ENCODE measurements at regions not wholly inside any gene's neighbourhood (a gene's known extent, or its start where the extent isn't known, plus 50 kb on each side); places are given as distances from the start of the nearest gene placed in this dataset.
"Not testable (repeated sequence)": the region's sequence is repeated elsewhere in the genome, so short reads cannot be mapped to it uniquely, and the experiment has no call there.

- no peaks in the 10 kb centered on the region for H3K36me3 Mint-ChIP-seq (ENCODE audit: low read depth)
- no peak for DNase-seq (ENCODE audit: low read depth, low spot score)
- no peaks in the 10 kb centered on the region for H3K9me3 Mint-ChIP-seq
- no peak overlapping the region for H3K27ac Mint-ChIP-seq (ENCODE audit: unreplicated experiment)
- no peaks in the 10 kb centered on the region for H3K27me3 Mint-ChIP-seq (ENCODE audit: low read depth)
- H3K4me3 Mint-ChIP-seq = no peak overlapping the region
- no peak for TF ChIP-seq CTCF (conservative IDR thresholded peaks at IDR 0.05)
- no peaks in the 10 kb centered on the region for H3K4me1 Mint-ChIP-seq
These were observed 50.7 kb upstream of the C12orf71 start for GRCh38 chr12:27133022-27133590.

- no peak overlapping the region for H3K4me3 Mint-ChIP-seq
These were observed 58.1 kb upstream of the C12orf71 start for GRCh38 chr12:27140478-27140969.

GRCh38 chr12:27142101-27142721 lies 59.8 kb upstream of the C12orf71 start:
- peak; percentile 62 for DNase-seq (ENCODE audit: low read depth, low spot score)
- H3K4me1 Mint-ChIP-seq = no peaks in the 10 kb centered on the region
- H3K36me3 Mint-ChIP-seq (ENCODE audit: low read depth) = no peaks in the 10 kb centered on the region
- H3K27ac Mint-ChIP-seq (ENCODE audit: unreplicated experiment) = no peak overlapping the region
- no peaks in the 10 kb centered on the region for H3K9me3 Mint-ChIP-seq
- no peak overlapping the region for H3K4me3 Mint-ChIP-seq
- H3K27me3 Mint-ChIP-seq (ENCODE audit: low read depth) = no peaks in the 10 kb centered on the region
- peak; percentile 99 for TF ChIP-seq CTCF (conservative IDR thresholded peaks at IDR 0.05)

More at GRCh38 chr12:27140478-27140969, 58.1 kb upstream of the C12orf71 start:
- no peaks in the 10 kb centered on the region for H3K36me3 Mint-ChIP-seq (ENCODE audit: low read depth)
- no peaks in the 10 kb centered on the region for H3K9me3 Mint-ChIP-seq
- H3K27me3 Mint-ChIP-seq (ENCODE audit: low read depth) = no peaks in the 10 kb centered on the region
- no peak for TF ChIP-seq CTCF (conservative IDR thresholded peaks at IDR 0.05)
- no peak overlapping the region for H3K27ac Mint-ChIP-seq (ENCODE audit: unreplicated experiment)
- DNase-seq (ENCODE audit: low read depth, low spot score) = no peak
- H3K4me1 Mint-ChIP-seq = no peaks in the 10 kb centered on the region

- TF ChIP-seq CTCF (conservative IDR thresholded peaks at IDR 0.05) = no peak
- H3K4me3 Mint-ChIP-seq = no peak overlapping the region
- H3K27me3 Mint-ChIP-seq (ENCODE audit: low read depth) = no peaks in the 10 kb centered on the region
- DNase-seq (ENCODE audit: low read depth, low spot score) = no peak
- H3K9me3 Mint-ChIP-seq = no peaks in the 10 kb centered on the region
- no peak overlapping the region for H3K27ac Mint-ChIP-seq (ENCODE audit: unreplicated experiment)
- H3K36me3 Mint-ChIP-seq (ENCODE audit: low read depth) = no peaks in the 10 kb centered on the region
- H3K4me1 Mint-ChIP-seq = no peaks in the 10 kb centered on the region
These were observed 61.1 kb upstream of the C12orf71 start for GRCh38 chr12:27143256-27144069.

- not testable (repeated sequence) for H3K36me3 Mint-ChIP-seq (ENCODE audit: low read depth); H3K4me3 Mint-ChIP-seq; H3K9me3 Mint-ChIP-seq; H3K27ac Mint-ChIP-seq (ENCODE audit: unreplicated experiment); H3K4me1 Mint-ChIP-seq; H3K27me3 Mint-ChIP-seq (ENCODE audit: low read depth); DNase-seq (ENCODE audit: low read depth, low spot score)
These were observed 63.3 kb upstream of the C12orf71 start for GRCh38 chr12:27145725-27146124.

- no peak for DNase-seq (ENCODE audit: low read depth, low spot score)
- Mint-ChIP-seq H3K4me1 (no peaks in the 10 kb centered on the region), H3K9me3 (no peaks in the 10 kb centered on the region), H3K4me3 (no peak overlapping the region), H3K27ac (ENCODE audit: unreplicated experiment) (no peak overlapping the region), H3K27me3 (ENCODE audit: low read depth) (no peaks in the 10 kb centered on the region), H3K36me3 (ENCODE audit: low read depth) (no peaks in the 10 kb centered on the region)
- TF ChIP-seq CTCF (conservative IDR thresholded peaks at IDR 0.05) = no peak
These were observed 66.0 kb upstream of the C12orf71 start for GRCh38 chr12:27148373-27148772.

Data from neural crest cell (in vitro differentiated cells).